HG02973 (cell line): ENCODE measurements at regions not wholly inside any gene's neighbourhood (a gene's known extent, or its start where the extent isn't known, plus 50 kb on each side); places are given as distances from the start of the nearest gene placed in this dataset.
"Not testable (repeated sequence)": the region's sequence is repeated elsewhere in the genome, so short reads cannot be mapped to it uniquely, and the experiment has no call there.

ENCODE experiments used
- ATAC-seq: cut with Tn5 transposase; IDR thresholded peaks from one replicate; pipeline ENCODE4 v1.9.1; 2021; ENCODE audit warnings: moderate library complexity; ENCODE audit not compliant: unreplicated experiment

GRCh38 chr14:37974421-37974820 is 233.3 kb upstream of the SSTR1 start:
- no peak for ATAC-seq

GRCh38 chr14:37977481-37977880 is 230.2 kb upstream of the SSTR1 start:
- ATAC-seq: no peak

GRCh38 chr14:37985826-37986470 is 221.8 kb upstream of the SSTR1 start:
- ATAC-seq: no peak

- ATAC-seq: no peak
Observed at GRCh38 chr14:37988472-37988871, 219.2 kb upstream of the SSTR1 start.

- ATAC-seq: no peak
Observed at GRCh38 chr14:37991027-37991426, 216.7 kb upstream of the SSTR1 start.

GRCh38 chr14:37992499-37992898 is 215.2 kb upstream of the SSTR1 start:
- no peak for ATAC-seq

GRCh38 chr14:37994846-37995372 is 212.8 kb upstream of the SSTR1 start:
- no peak for ATAC-seq

GRCh38 chr14:37997017-37997416 is 210.7 kb upstream of the SSTR1 start:
- ATAC-seq: no peak

- no peak for ATAC-seq
Observed at GRCh38 chr14:38000340-38000739, 207.4 kb upstream of the SSTR1 start.

GRCh38 chr14:38001501-38001900 is 206.2 kb upstream of the SSTR1 start:
- ATAC-seq: no peak

GRCh38 chr14:38003746-38004609 is 203.7 kb upstream of the SSTR1 start:
- no peak for ATAC-seq

- no peak for ATAC-seq
Observed at GRCh38 chr14:38004610-38004879, 203.2 kb upstream of the SSTR1 start.

GRCh38 chr14:38011156-38011555 is 196.5 kb upstream of the SSTR1 start:
- ATAC-seq: not testable (repeated sequence)

- ATAC-seq: no peak
Observed at GRCh38 chr14:38012056-38012455, 195.6 kb upstream of the SSTR1 start.

- no peak for ATAC-seq
Observed at GRCh38 chr14:38016497-38016896, 191.2 kb upstream of the SSTR1 start.

GRCh38 chr14:38021861-38022260 is 185.8 kb upstream of the SSTR1 start:
- no peak for ATAC-seq

GRCh38 chr14:38022775-38023174 is 184.9 kb upstream of the SSTR1 start:
- ATAC-seq: no peak

GRCh38 chr14:38038171-38038570 is 169.5 kb upstream of the SSTR1 start:
- no peak for ATAC-seq

GRCh38 chr14:38038986-38039385 is 168.7 kb upstream of the SSTR1 start:
- no peak for ATAC-seq

GRCh38 chr14:38039496-38039895 is 168.2 kb upstream of the SSTR1 start:
- no peak for ATAC-seq

GRCh38 chr14:38040411-38040810 is 167.3 kb upstream of the SSTR1 start:
- no peak for ATAC-seq

GRCh38 chr14:38042322-38042721 is 165.4 kb upstream of the SSTR1 start:
- ATAC-seq: no peak
